HG03139 (cell line): ENCODE measurements at regions not wholly inside any gene's neighbourhood (a gene's known extent, or its start where the extent isn't known, plus 50 kb on each side); places are given as distances from the start of the nearest gene placed in this dataset.
"Not testable (repeated sequence)": the region's sequence is repeated elsewhere in the genome, so short reads cannot be mapped to it uniquely, and the experiment has no call there.

Source experiments
- ATAC-seq: cut with Tn5 transposase; IDR thresholded peaks from one replicate; pipeline ENCODE4 v1.9.1; 2021; ENCODE audit not compliant: unreplicated experiment

DNA sequence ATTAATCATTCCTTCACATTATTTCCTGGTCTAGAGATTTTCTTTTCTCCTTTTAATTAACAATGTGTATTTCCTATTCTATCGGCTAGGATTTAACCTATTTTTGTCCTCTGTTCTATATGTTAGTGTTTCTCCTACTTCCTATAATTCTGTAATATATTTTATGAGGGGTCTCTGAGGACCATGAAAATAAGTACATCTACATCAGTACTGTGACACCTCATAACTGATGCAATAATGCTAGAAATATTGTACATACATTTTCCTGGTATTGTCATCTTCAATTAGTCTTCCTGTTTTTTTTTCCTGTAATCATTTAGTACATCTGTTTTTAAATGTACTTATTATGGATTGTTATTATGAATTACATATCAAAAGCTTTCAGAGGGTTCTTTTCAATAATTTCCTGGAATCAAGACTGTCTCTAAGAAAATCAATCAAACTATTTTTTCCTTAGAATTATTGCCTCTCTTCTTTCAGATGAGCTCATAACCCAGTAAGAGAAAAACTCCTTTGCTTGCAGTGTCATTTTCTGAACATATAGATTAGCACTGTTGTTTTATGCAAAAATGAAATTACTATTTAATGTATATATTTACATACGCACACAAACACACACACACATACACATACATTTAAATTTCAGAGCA is 1004.3 kb downstream of the SLITRK5 start:
- no peak for ATAC-seq

DNA sequence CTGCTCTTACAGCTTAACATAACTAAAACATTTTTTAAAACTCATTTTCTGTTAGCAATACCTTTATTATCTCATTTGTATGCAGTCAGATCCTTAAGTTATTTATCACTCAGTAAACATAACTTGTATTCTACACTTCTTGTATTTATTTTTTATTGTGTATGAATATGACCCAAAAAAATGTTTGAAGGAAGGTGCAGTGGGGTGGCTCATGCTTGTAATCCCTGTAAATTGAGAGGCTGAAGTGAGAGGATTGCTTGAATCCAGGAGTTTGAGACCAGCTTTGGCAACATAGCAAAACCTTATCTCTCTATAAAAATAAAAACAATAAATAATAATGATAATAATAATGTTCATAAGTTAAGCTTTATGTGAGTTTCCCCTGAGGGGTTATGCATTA is 1004.8 kb downstream of the SLITRK5 start:
- no peak for ATAC-seq

DNA sequence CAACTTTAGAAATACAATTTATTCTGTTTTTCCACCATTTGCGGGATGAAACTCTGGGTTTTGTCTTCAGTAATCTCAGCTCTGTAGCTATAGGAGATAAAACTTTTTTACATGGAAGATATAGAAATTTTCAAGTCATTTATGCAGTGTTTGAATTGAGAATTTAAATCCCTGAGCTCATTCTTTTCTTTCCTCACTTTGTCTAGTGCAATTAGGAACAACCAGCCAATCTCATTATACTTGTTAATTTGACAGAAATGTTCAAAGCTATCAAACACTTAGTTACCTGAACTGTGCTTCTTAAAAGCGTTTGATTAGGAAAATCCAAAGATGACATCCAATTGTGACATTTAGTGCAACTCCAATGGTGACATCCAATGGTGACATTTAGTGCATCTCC is 1014.3 kb downstream of the SLITRK5 start:
- ATAC-seq = no peak

DNA sequence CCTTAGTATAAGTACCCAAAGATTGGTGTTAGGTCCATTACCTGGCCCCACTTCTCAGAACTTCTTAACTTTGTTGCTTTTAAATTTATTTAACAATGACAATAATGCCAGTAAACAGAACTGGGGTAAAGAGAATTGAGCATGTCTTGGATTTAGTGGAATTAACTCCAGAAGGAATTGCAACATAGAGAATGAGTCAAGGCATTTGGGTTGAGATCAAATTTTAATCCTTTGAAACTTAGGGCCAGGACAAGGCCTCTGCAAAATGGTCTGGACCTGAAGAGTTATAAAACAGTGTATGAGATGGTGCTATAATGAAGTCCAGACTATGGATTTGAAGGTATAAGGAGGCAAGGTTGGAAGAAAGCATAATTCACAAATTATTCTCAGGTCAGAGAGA is 1030.4 kb downstream of the SLITRK5 start:
- no peak for ATAC-seq

DNA sequence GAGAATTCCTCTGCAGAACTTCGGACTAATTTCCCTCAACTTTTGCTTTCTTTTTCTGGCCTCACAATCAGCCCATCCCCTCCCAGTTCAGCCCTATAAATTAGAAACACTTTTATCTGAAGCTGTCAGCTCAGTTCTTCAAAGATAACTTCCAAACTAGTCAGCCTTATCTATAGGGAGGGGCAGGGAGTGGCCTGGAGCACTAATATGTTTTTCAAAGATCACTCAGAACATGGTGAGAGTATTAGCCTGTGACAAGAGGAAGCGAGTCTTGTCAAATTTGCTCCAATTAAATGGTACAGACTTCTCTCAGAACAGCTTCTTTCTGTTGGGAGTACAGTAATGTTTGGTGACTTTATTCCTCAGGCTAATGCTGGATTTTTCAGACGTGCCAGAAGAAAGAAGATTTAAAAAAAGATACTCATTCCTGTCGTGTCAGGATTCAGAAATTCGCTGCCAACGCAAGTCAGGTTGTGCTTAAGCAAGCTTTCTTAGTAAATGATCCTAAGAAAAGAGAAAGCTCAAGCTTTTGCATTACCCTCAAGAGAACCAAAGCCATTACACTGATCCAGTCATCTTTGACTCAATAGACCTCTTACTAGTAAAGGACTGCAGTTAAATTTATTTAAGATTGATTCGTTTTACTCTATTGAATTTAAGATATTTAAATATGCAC is 1033.6 kb downstream of the SLITRK5 start:
- ATAC-seq = no peak

DNA sequence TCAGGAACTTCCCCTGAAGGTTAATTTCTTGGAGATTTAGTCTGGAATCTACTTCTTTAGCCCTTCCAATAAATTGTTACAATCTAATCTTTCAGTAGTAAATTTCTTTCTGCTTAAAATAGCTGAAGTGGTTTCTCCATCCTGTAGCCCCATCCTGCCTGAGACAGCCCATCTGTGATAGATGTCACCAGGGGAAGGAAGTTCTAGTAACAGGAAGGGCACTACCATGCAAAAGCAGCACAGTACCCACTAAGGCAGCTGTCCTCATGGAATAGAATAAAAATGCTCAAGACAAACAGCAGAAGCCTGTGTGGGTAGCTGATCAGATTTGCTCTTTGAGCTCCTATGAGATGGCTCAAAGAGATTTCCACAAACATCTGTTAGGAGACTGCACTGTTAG is 1036.5 kb downstream of the SLITRK5 start:
- no peak for ATAC-seq

DNA sequence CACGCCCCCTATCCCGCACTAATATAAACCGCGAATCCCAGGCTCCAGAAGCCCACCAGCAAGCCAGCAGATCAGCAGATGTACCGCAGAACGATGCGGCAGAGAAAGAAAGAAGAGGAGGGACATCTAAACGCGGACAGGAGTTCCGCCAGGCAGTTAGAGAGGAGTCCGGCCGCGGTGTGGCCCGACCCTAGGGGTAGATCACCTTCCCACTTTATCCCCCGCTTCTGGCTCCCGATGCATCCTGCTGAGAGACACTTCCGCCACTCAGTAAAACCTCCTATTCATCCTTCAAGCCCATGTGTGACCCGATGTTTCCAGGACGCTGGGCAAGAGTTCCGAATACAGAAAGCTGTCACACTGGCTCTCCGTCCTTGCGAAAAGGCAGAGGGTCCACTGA is 1046.8 kb downstream of the SLITRK5 start:
- no peak for ATAC-seq

DNA sequence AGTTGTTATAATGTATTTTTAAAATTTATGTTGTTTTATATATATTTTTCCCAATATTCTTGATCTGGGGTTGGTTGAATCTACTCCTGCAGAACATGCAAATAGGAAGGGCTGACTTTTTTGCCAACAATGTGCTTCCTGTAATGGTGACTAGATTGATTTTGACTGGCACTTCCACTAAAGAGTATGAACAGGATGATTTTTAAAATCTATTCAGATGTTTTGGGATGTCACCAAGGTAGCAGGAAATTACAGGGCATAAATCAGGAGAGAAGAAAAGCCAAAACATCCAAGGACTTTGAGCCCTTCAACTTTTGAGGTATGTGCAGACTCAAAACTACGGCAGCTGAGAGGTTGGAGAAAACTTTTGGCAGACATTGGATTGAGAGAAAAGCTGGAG is 1047.6 kb downstream of the SLITRK5 start:
- ATAC-seq = no peak

DNA sequence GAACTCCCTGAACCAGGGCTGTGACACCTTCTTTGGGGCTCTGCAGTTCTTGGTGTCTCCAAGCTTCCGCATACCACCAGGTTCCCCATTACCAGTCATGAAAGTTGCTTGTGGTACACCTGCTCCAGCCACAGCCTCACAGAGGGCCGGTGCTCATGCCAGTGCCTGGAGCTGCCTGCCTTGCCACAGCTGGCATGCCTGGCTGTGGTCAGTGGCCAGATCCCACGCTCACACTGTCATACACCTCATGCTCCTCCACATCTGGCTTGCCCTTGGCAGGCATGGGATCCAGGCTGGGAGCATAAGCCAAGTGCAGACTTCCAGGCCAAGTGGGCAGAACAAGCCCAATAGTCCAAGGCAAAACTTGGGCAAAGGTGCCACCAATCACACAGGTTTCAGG is 1054.9 kb downstream of the SLITRK5 start:
- ATAC-seq = no peak

DNA sequence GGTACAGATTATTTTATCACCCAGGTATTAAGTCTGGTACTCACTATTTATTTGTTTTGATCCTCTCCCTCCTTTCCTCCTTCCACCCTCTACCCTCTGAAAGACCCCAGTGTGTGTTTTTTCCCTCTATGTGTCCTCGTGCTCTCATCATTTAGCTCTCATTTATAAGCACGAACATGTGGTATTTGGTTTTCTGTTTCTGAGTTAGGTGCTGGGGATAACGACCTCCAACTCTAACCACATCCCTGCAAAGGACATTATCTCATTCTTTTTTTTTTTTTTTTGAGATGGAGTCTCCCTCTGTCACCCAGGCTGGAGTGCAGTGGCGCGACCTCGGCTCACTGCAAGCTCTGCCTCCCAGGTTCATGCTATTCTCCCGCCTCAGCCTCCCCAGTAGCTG is 1056.1 kb downstream of the SLITRK5 start:
- ATAC-seq = not testable (repeated sequence)

DNA sequence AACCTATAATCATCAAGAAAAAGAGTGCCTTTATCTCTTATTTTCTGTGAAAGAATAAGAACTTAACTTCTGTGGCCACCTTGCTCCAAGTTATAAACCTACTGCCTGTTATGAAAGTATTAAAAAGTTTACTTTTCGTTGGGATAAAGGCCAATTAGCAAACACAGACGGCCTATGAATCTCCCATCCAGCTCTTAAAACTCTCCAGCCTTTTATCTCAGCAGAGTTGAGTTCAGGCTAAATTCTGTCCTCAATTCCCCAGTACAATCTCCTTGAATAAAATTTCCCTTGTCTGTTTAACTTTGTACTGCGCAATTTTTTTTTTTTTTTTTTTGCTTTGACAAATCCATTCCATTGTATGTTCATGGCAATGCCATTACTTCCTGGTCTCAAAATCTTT is 1058.4 kb downstream of the SLITRK5 start:
- ATAC-seq = no peak

DNA sequence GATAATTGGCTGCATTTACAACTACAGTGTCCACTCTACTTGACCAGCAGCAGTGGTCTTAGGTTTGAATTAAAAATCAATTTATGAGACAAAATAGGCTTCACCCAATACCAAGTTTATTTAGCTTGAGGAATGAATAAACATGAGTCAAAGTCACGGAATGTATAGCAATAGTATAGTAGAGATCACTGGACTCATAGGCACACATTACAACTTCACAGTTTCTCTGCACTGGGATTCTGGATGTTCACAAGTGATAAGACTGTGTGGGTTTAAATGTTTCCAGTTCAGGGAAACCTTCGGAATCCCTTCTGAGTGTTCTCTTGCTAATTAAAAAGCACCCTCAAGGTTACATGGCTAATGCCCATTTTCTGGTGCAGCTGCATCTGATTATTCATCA is 1064.9 kb downstream of the SLITRK5 start:
- ATAC-seq = no peak

DNA sequence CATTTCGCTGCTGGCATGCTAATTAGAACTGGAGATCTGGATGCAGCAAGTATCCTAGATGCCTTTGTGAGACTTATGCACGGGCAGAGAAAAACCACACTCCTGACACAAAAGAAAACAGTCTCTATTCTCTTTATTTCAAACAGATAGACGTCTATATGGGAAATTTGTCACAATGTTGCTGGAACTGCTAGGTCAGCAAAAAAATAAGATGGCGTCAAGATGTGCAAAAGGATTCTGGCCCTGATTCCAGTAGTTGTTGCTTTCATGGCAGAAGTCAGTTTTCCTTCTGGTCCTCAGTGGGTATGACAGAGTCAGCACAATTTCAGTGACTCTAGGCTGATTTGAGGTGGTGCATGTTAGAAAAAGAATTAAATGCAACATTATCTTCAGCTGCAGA is 1068.0 kb downstream of the SLITRK5 start:
- no peak for ATAC-seq

DNA sequence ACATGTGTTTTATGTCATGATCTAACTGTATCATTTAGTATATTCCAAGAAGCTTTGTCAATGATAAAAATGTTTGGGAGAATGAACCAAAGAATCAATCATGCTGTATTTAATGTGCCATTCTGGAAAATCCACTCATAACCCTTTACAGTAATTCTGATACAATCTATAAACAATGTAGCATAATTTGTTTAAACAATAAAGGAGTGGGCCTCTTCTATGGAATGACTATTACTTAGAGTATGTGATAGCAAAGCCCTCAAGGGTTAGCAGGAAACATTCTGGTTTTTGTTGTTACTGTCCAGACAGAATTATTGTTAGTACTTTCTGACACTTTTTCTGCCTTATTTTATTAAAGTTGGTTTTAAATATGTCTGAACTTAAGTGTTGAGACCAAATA is 1073.1 kb downstream of the SLITRK5 start:
- no peak for ATAC-seq

DNA sequence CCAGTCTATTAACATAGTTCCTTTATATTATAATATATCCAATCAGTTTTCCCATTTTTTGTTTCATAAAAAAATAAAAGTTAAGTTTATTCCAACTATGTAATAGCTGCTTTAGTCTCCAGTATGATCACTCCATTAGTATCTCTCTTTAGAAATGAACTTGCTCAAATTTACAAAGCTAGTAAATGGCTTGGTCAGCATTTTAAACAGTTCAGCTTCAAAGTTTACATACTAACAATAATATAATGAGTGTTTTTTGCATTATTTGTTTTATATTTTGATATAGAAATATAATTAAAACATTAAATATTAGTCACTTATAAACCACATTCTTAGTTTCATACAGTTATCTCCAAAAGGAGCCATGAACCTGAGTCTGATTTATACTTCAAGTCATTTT is 1073.8 kb downstream of the SLITRK5 start:
- no peak for ATAC-seq

DNA sequence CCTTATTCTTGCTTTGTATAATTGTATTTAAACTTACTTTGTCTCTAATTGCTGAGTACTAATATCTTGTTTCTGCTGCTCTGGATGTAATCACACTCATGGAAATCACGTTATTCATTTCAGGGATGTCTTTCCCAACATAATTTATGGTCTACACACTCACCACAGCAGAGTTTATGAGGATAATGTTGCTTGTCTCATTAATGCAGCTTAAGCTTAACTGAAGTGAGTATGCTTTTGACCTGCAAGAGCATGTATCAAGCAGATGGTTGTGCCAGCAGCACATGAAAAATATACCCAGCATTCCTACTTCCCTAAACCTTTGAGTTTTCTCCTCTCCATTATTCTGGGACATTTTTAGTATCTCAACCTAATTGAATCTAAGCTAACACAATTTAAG is 1080.9 kb downstream of the SLITRK5 start:
- no peak for ATAC-seq

DNA sequence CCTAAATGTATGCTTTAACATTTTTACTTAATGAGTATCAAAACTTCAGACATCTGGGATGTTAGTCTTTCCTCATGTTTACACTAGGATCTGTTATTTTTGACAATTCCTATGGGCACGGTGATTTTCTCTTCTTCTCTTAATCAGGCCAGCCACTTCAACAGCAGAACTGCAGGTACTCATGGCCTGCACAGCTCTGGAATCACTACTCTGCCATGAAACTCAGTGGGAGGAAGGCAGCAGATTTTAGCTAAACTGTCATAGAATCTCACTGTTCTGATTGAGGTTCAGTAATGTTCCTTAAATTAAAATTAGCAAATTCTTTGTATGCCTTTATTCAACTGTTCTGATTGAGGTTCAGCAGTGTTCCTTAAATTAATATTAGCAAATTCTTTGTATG is 1083.0 kb downstream of the SLITRK5 start:
- no peak for ATAC-seq

DNA sequence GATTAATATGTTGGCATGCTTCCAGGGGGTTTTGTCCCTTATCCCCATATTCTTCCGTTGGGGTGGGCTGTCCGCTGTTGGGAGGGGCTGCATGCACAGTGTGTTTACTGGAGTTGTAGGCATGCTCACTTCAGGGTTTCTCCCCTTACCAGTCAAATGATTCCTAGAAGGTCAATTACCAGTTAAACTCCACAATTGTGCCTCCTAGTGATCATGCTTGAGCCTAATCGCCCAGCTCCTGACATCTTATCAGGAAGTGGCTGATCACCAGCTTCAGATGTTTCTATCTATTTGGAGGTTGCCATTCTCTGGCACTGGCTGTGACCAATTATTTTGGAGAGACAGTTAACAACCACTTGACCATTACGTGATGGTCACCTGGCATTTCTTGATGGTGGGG is 1090.0 kb downstream of the SLITRK5 start:
- ATAC-seq = no peak

DNA sequence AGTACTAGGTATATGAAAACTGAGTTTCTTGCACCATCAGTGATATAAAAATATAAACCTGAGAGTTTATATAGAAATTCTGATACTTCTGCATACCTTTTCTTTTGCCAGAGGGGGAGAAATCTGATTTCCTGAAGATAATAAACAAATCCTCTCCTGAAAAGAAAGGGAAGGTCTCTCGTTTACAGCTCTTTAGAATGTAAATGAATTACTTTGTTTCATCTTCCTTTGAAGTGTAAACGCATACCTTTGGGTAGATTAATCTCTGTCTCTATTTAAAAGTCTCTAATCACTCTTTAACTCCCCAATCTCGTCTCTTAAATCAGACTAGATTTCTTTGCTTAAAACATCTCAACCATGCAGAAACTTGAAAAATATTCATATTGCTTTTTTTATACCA is 1092.9 kb downstream of the SLITRK5 start:
- ATAC-seq = no peak

DNA sequence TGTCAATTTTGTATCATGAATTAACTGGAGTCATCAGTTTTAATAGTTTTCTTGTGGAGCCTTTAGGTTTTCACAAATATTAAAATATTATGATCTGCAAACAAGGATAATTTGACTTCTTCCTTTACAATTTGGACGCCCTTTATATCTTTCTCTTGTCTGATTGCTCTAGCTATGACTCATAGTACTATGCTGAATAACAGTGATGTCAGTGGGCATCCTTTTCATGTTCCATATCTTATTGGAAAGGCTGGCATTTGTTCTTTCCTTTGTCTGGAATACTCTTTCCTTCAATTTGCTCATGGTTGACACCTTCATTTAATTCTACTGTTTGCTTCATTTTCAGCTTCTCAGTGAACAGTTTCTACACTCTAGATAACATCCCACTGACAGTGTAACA is 1129.3 kb downstream of the SLITRK5 start:
- ATAC-seq = no peak

DNA sequence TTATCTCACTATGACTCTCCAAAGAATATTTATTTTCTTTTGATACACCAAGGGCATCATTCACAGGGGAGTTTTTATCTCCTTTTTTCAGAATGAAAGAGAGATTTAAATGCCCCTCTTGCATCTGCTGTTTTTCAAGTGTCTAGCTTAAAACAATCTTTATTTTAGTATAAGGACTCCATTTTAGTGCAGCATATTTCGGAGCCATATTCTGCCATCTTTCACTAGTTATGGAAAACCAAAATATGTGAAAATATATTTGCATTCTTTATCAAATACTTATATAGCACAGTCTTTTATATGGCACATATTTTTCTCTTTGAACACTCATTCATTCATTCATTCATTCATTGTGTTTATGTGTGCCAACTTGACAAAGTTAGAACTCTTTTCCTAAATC is 1130.2 kb downstream of the SLITRK5 start:
- ATAC-seq = no peak

DNA sequence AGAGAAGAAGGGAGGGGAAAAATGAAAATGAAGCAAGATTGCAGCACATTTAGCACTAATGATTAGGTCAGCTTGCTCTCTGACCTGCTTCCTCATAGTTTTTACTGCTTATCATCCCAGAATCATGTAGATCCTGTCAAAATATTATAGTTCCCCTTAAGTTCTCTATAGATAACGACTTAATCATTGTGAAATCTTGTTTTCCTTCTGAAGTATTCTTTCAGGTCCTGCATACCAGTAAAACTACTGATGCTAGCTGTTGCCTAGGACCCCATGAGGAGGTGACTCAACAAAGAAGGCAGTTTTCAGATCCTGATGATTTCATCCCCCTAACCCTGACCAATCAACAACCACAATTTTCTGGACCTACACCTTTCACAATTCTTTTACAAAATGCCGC is 1131.7 kb downstream of the SLITRK5 start:
- ATAC-seq = no peak

DNA sequence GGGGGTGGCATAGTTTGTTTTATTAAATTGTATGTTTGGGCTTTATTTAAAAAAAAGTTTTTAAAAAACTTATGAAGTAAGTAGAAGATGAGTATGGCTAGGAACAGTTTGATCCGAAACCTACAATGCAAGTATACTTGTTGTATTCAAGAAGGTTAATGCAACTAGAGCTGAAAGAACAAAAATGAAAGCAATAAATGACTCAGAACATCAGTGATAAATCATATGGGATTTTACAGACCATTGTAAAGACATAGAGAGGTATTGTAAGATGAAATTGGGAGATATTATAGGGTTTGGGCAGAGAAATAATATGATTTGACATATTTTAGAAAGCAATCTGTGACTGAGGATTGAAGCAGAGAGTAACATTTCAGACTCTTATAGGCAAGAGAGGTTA is 1135.3 kb downstream of the SLITRK5 start:
- ATAC-seq = no peak
